ENCODE measurements at regions not wholly inside any gene's neighbourhood (a gene's known extent, or its start where the extent isn't known, plus 50 kb on each side); places are given as distances from the start of the nearest gene placed in this dataset.

GRCh38 chr2:56705713-56706112, 521.9 kb downstream of the CCDC85A start:
- H3K4me1 ChIP-seq, result no peaks in the 10 kb centered on the region
- no peak for DNase-seq (ENCODE audit: low spot score in 2 of 2)
- no peak overlapping the region for H3K27ac ChIP-seq
- no peaks in the 10 kb centered on the region for H3K27me3 ChIP-seq
- intact Hi-C loops (cut with DNase I), result no loop called here
- H3K4me3 ChIP-seq, result no peak overlapping the region
- no peak for TF ChIP-seq CTCF (IDR thresholded peaks at IDR 0.05)
- no peaks in the 10 kb centered on the region for H3K9me3 ChIP-seq
- H3K36me3 ChIP-seq, result no peaks in the 10 kb centered on the region

- no peak for DNase-seq (ENCODE audit: low spot score in 2 of 2)
- Histone ChIP-seq H3K27ac (no peak overlapping the region), H3K9me3 (no peaks in the 10 kb centered on the region), H3K4me3 (no peak overlapping the region), H3K36me3 (no peaks in the 10 kb centered on the region), H3K27me3 (no peaks in the 10 kb centered on the region), H3K4me1 (no peaks in the 10 kb centered on the region)
- no peak for TF ChIP-seq CTCF (IDR thresholded peaks at IDR 0.05)
- intact Hi-C loops (cut with DNase I), result no loop called here
Observed at GRCh38 chr2:56707218-56707617, 523.4 kb downstream of the CCDC85A start.

- H3K4me3 ChIP-seq, result no peak overlapping the region
- H3K27me3 ChIP-seq, result no peaks in the 10 kb centered on the region
- no peaks in the 10 kb centered on the region for H3K4me1 ChIP-seq
- no peaks in the 10 kb centered on the region for H3K9me3 ChIP-seq
- H3K27ac ChIP-seq, result no peak overlapping the region
- no peak for DNase-seq (ENCODE audit: low spot score in 2 of 2)
- intact Hi-C loops (cut with DNase I), result no loop called here
- no peak for TF ChIP-seq CTCF (IDR thresholded peaks at IDR 0.05)
- no peaks in the 10 kb centered on the region for H3K36me3 ChIP-seq
Observed at GRCh38 chr2:56707650-56708049, 523.9 kb downstream of the CCDC85A start.

GRCh38 chr2:56709181-56709580, 525.4 kb downstream of the CCDC85A start:
- Histone ChIP-seq H3K4me1 (no peaks in the 10 kb centered on the region), H3K27me3 (no peaks in the 10 kb centered on the region), H3K9me3 (no peaks in the 10 kb centered on the region), H3K27ac (no peak overlapping the region), H3K36me3 (no peaks in the 10 kb centered on the region), H3K4me3 (no peak overlapping the region)
- no peak for DNase-seq (ENCODE audit: low spot score in 2 of 2)
- no peak for TF ChIP-seq CTCF (IDR thresholded peaks at IDR 0.05)
- intact Hi-C loops (cut with DNase I), result no loop called here

- Histone ChIP-seq H3K27ac (no peak overlapping the region), H3K36me3 (no peaks in the 10 kb centered on the region), H3K4me1 (no peaks in the 10 kb centered on the region), H3K9me3 (no peaks in the 10 kb centered on the region), H3K4me3 (no peak overlapping the region), H3K27me3 (no peaks in the 10 kb centered on the region)
- no peak for TF ChIP-seq CTCF (IDR thresholded peaks at IDR 0.05)
- intact Hi-C loops (cut with DNase I), result no loop called here
- no peak for DNase-seq (ENCODE audit: low spot score in 2 of 2)
Observed at GRCh38 chr2:56713161-56713676, 529.4 kb downstream of the CCDC85A start.

GRCh38 chr2:56713978-56714377, 530.2 kb downstream of the CCDC85A start:
- Histone ChIP-seq H3K4me3 (no peak overlapping the region), H3K27ac (no peak overlapping the region), H3K9me3 (no peaks in the 10 kb centered on the region), H3K27me3 (no peaks in the 10 kb centered on the region), H3K4me1 (no peaks in the 10 kb centered on the region), H3K36me3 (no peaks in the 10 kb centered on the region)
- no peak for DNase-seq (ENCODE audit: low spot score in 2 of 2)
- intact Hi-C loops (cut with DNase I), result no loop called here
- no peak for TF ChIP-seq CTCF (IDR thresholded peaks at IDR 0.05)
